GM12878 (cell line): ENCODE measurements at regions not wholly inside any gene's neighbourhood (a gene's known extent, or its start where the extent isn't known, plus 50 kb on each side); places are given as distances from the start of the nearest gene placed in this dataset.

ENCODE experiments used
- ATAC-seq: fragments of 200-7000 bp; cut with Tn5 transposase; 3 replicates; pipeline ENCODE4 v1.9.1; 2020; ENCODE audit warnings: mild to moderate bottlenecking, moderate library complexity
- BruUV-seq: library from RNA; stranded (reverse); fragments of 400-500 nt; replicated peaks from 2 replicates; lab custom pipeline; 2021; lab: Mats Ljungman, UMichigan
- CTCF ChIA-PET: fragments of 300-600 bp; sonication (Branson Sonifier 250); formaldehyde crosslinking; extraction: SDS; loops from one replicate; lab custom pipeline; 2021; ENCODE audit warnings: inconsistent platforms; lab: Yijun Ruan, JAX
- POLR2A ChIA-PET: fragments of 350-600 bp; formaldehyde crosslinking; extraction: SDS; loops from one replicate; lab custom pipeline; 2021; ENCODE audit warnings: inconsistent platforms; lab: Charles Lee
- RAD21 ChIA-PET: fragments of 300-600 bp; sonication (Branson Sonifier 250); formaldehyde crosslinking; loops from one replicate; lab custom pipeline; 2023; ENCODE audit warnings: antibody characterized with exemption; ENCODE audit not compliant: unreplicated experiment; lab: Charles Lee
- SMC1A ChIA-PET: fragments of 300-600 bp; sonication (Branson Sonifier 250); formaldehyde crosslinking; loops from one replicate; lab custom pipeline; 2023; ENCODE audit not compliant: unreplicated experiment, uncharacterized antibody; lab: Charles Lee
- DNase-seq: peaks from one replicate; pipeline ENCODE4 v3.0.0-alpha.2; 2011; ENCODE audit warnings: low read depth, low spot score
- FAIRE-seq: peaks from 3 replicates; lab custom pipeline; 2011; peaks lifted over from hg19 to GRCh38; lab: Jason Lieb, UNC
- H2AFZ ChIP-seq: 2 replicates; pipeline ENCODE4 v1.6.0; 2011; ENCODE audit warnings: low read depth, low read length, control low read depth; ENCODE audit not compliant: control insufficient read depth
- H3K27ac ChIP-seq: 2 replicates; pipeline ENCODE4 v1.5.1; 2011; ENCODE audit warnings: control low read depth; ENCODE audit not compliant: control insufficient read depth, insufficient read depth
- H3K27me3 ChIP-seq, 2 experiments: replicated peaks in 1 of 2; 2 replicates each; pipeline versions ENCODE4 v1.6.0 to v1.6.1; 2011; ENCODE audit warnings: low read length in 1 of 2; ENCODE audit not compliant: control insufficient read depth in 2 of 2, insufficient read depth in 2 of 2
- H3K36me3 ChIP-seq, 2 experiments: 2 replicates each; pipeline ENCODE4 v1.5.1; 2011; ENCODE audit warnings: low read length in 1 of 2; ENCODE audit not compliant: control insufficient read depth in 2 of 2, insufficient read depth in 2 of 2
- H3K4me1 ChIP-seq: 2 replicates; pipeline ENCODE4 v1.6.1; 2011; ENCODE audit warnings: mild to moderate bottlenecking, low read length, moderate library complexity, mixed read lengths; ENCODE audit not compliant: control insufficient read depth, insufficient read depth
- H3K4me2 ChIP-seq: 2 replicates; pipeline ENCODE4 v1.6.0; 2011; ENCODE audit warnings: control low read depth; ENCODE audit not compliant: control insufficient read depth, insufficient read depth
- H3K4me3 ChIP-seq: fragments of 200-600 bp; sonication (generic); 2 replicates; pipeline ENCODE4 v1.5.1; 2016
- H3K79me2 ChIP-seq: 2 replicates; pipeline ENCODE4 v1.6.0; 2011; ENCODE audit warnings: low read length; ENCODE audit not compliant: control insufficient read depth, insufficient read depth
- H3K9ac ChIP-seq: 2 replicates; pipeline ENCODE4 v1.8.0; 2011; ENCODE audit warnings: low read length, control low read depth, mixed read lengths; ENCODE audit not compliant: control insufficient read depth, insufficient read depth
- H3K9me3 ChIP-seq: replicated peaks from 3 replicates; pipeline ENCODE4 v1.5.1; 2011; ENCODE audit warnings: mild to moderate bottlenecking, low read length; ENCODE audit not compliant: control insufficient read depth, insufficient read depth
- H4K20me1 ChIP-seq: 2 replicates; pipeline ENCODE4 v1.6.0; 2011; ENCODE audit not compliant: control insufficient read depth, insufficient read depth
- ETV6 ChIP-seq, 2 experiments: fragments of 450-650 bp in 1 of 2; IDR thresholded peaks in 1 of 2; conservative IDR thresholded peaks in 1 of 2; 2 replicates each; pipeline ENCODE4 v1.6.1; 2014; ENCODE audit warnings: antibody characterized with exemption in 1 of 2, borderline replicate concordance in 1 of 2, low read depth in 1 of 2, mild to moderate bottlenecking in 1 of 2, moderate library complexity in 1 of 2
- MAX ChIP-seq: IDR thresholded peaks from 2 replicates; pipeline ENCODE4 v1.6.1; 2012; ENCODE audit warnings: low read depth, low read length, improper control_type of control experiment
- NFXL1 ChIP-seq: fragments of 450-650 bp; IDR thresholded peaks from 2 replicates; pipeline ENCODE4 v1.6.1; 2017; ENCODE audit warnings: antibody characterized with exemption, mild to moderate bottlenecking, borderline replicate concordance
- PKNOX1 ChIP-seq: fragments of 450-650 bp; IDR thresholded peaks from 2 replicates; pipeline ENCODE4 v1.6.1; 2016; ENCODE audit warnings: mild to moderate bottlenecking
- TCF3 ChIP-seq: IDR thresholded peaks from 2 replicates; pipeline ENCODE4 v1.6.1; 2012; ENCODE audit warnings: low read depth, mild to moderate bottlenecking, low read length, borderline replicate concordance; ENCODE audit not compliant: insufficient read depth
- WGBS: methylation state at CpG from one replicate; pipeline ENCODE4 v1.1.6; 2016; ENCODE audit warnings: low lambda C conversion rate; ENCODE audit not compliant: insufficient replicate concordance, insufficient coverage; ENCODE audit errors: missing lambda C conversion rate; 5-methylcytosine and 5-hydroxymethylcytosine counted together
- in situ Hi-C: fragments of 300-500 bp; cut with MboI; formaldehyde crosslinking; loops from 9 replicates; pipeline ENCODE4 v1.14.3; 2018; ENCODE audit warnings: mixed read lengths
- intact Hi-C: fragments of 100-400 bp; cut with micrococcal nuclease; formaldehyde crosslinking; loops from one replicate; pipeline ENCODE4 v1.14.2; 2022; ENCODE audit not compliant: unreplicated experiment

GRCh38 chr20:53825282-53825681 lies 231.6 kb upstream of the ZNF217 start:
- no TSS peak for BruUV-seq
- Histone ChIP-seq H3K79me2 (no peaks in the 10 kb centered on the region), H3K27me3 (no peaks in the 10 kb centered on the region), H3K9ac (no peak overlapping the region), H4K20me1 (no peaks in the 10 kb centered on the region), H3K9me3 (no peaks in the 10 kb centered on the region; the same call in 2 of the 3 replicates), H3K4me1 (peaks cover 25% of the 10 kb centered on the region), H3K27ac (no peak overlapping the region), H3K4me2 (no peak overlapping the region), H2AFZ (no peak overlapping the region), H3K36me3 (no peaks in the 10 kb centered on the region), H3K4me3 (no peak overlapping the region)
- FAIRE-seq (no peak), DNase-seq (no peak), ATAC-seq (no peak)
- WGBS: 89% methylated on average over 4 of the region's 4 CpGs
- ChIA-PET SMC1A (interaction anchor here (0.5 to 2.3 kb wide), 7 partner anchors 9 to 94 kb away, joined by 3 to 9 read pairs (median 4); no protein-coding TSS in a partner anchor), POLR2A (interaction anchor here (0.6 kb wide), 1 partner anchor 54 kb away, joined by 3 read pairs; no protein-coding TSS in a partner anchor), RAD21 (interaction anchor here (1.0 to 4.2 kb wide), 4 partner anchors 67 to 89 kb away, joined by 3 to 26 read pairs (median 8); no protein-coding TSS in a partner anchor), CTCF (interaction anchor here (1.2 to 1.9 kb wide), 2 partner anchors 11 to 49 kb away, joined by 3 to 4 read pairs; no protein-coding TSS in a partner anchor)
- in situ Hi-C loops (no loop called here), intact Hi-C loops (no loop called here)
- TF ChIP-seq ETV6 (conservative IDR thresholded peaks at IDR 0.05 in 1 of 2, IDR thresholded peaks at IDR 0.05 in 1 of 2; ENCODE audit: borderline replicate concordance in 1 of 2, low read depth in 1 of 2) (peak in 1 of 2 experiments; percentile 96; a peak in 2 of 4 replicates), MAX (no peak), NFXL1 (peak; percentile 87; the same call in 1 of the 2 replicates), PKNOX1 (0 out of 2 replicates have a peak, but pooled peaks have one; percentile 16), TCF3 (no peak)
